PFSK-1 (cell line): ENCODE measurements at regions not wholly inside any gene's neighbourhood (a gene's known extent, or its start where the extent isn't known, plus 50 kb on each side); places are given as distances from the start of the nearest gene placed in this dataset.

Experiments used
- FOXP2 ChIP-seq: optimal IDR thresholded peaks from 2 replicates; pipeline ENCODE3; 2011; ENCODE audit warnings: borderline replicate concordance, control low read depth, inconsistent platforms; ENCODE audit not compliant: insufficient read depth; ENCODE audit errors: extremely low read length, extremely low read depth
- POLR2AphosphoS5 ChIP-seq: IDR thresholded peaks from 2 replicates; pipeline ENCODE4 v1.6.1; 2012; ENCODE audit warnings: low read depth, mild to moderate bottlenecking, control low read depth, low read length, moderate library complexity
- REST ChIP-seq, 2 experiments: IDR thresholded peaks; 2 replicates each; pipeline versions ENCODE4 v1.6.1 to v1.8.0; 2011 to 2012; ENCODE audit warnings: low read depth in 2 of 2, low read length in 2 of 2, control low read depth in 1 of 2, inconsistent platforms in 1 of 2, mild to moderate bottlenecking in 1 of 2, moderate library complexity in 1 of 2; ENCODE audit not compliant: insufficient read depth in 1 of 2
- SIN3A ChIP-seq: IDR thresholded peaks from 2 replicates; pipeline ENCODE4 v1.6.1; 2012; ENCODE audit warnings: mild to moderate bottlenecking, low read length, moderate library complexity, borderline replicate concordance; ENCODE audit not compliant: insufficient read depth
- TAF1 ChIP-seq: IDR thresholded peaks from 2 replicates; pipeline ENCODE4 v1.6.1; 2012; ENCODE audit warnings: low read length, control low read depth, borderline replicate concordance; ENCODE audit not compliant: insufficient read depth

DNA sequence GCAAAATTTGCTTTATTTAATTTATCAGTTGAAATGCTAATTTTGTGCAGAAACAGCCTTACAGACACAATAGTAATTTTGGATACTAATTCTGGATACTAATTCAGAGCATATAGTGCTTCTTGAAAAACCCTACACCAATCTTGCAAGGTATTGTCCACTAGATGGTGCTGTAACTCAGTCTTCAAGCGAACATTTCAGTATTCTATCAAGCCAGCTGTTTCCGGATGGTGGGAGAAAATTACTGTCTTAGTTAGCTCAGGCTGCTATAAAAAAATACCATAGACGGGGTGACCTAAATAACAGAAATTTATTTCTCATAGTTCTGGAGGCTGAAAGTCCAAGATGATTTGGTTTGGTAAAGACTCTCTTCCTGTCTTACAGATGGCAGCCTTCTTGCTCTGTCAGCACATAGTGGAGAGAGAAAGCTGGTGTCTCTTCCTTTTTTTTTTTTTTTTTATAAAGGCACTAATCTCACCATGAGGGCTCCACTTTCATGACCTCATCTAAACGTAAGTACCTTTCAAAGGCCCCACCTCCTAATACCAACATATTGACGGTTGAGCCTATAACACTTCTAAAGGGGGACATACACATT lies 1306.5 kb upstream of the CDH9 start:
- TF ChIP-seq TAF1 (no peak), POLR2AphosphoS5 (no peak), REST (IDR thresholded peaks at IDR 0.05; ENCODE audit: insufficient read depth in 1 of 2, low read depth in 2 of 2, low read length in 2 of 2) (no peak), SIN3A (no peak), FOXP2 (no peak)

DNA sequence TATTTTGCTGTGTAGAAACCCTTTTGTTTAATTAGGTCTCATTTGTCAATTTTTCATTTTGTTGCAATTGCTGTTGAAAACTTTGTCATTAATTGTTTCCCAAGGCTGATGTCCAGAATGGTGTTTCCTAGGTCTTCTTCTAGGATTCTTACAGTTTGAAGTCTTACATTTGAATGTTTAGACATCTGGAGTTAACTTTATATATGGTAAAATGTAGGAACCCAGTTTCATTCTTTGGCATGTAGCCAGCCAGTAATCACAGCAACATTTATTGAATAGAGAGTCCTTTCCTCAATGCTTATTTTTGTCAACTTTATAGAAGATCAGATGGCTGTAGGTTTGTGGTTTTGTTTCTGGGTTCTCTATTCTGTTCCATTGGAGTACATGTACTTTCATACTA lies 1290.8 kb upstream of the CDH9 start:
- TF ChIP-seq FOXP2 (no peak), SIN3A (no peak), TAF1 (no peak), POLR2AphosphoS5 (no peak), REST (IDR thresholded peaks at IDR 0.05; ENCODE audit: insufficient read depth in 1 of 2, low read depth in 2 of 2, low read length in 2 of 2) (no peak)

GRCh38 chr5:28328681-28329080 lies 1290.3 kb upstream of the CDH9 start:
- TF ChIP-seq TAF1 (no peak), REST (IDR thresholded peaks at IDR 0.05; ENCODE audit: insufficient read depth in 1 of 2, low read depth in 2 of 2, low read length in 2 of 2) (no peak), POLR2AphosphoS5 (no peak), SIN3A (no peak), FOXP2 (no peak)

GRCh38 chr5:28324174-28324573 lies 1285.8 kb upstream of the CDH9 start:
- no peak for TF ChIP-seq FOXP2
- TF ChIP-seq REST (IDR thresholded peaks at IDR 0.05; ENCODE audit: insufficient read depth in 1 of 2, low read depth in 2 of 2, low read length in 2 of 2), result no peak

- TF ChIP-seq TAF1, result no peak
- no peak for TF ChIP-seq FOXP2
- TF ChIP-seq SIN3A, result no peak
- no peak for TF ChIP-seq REST (IDR thresholded peaks at IDR 0.05; ENCODE audit: insufficient read depth in 1 of 2, low read depth in 2 of 2, low read length in 2 of 2)
- TF ChIP-seq POLR2AphosphoS5, result no peak
Measured at GRCh38 chr5:28313953-28314352, 1275.6 kb upstream of the CDH9 start.
